ENCODE measurements at regions not wholly inside any gene's neighbourhood (a gene's known extent, or its start where the extent isn't known, plus 50 kb on each side); places are given as distances from the start of the nearest gene placed in this dataset.

DNA sequence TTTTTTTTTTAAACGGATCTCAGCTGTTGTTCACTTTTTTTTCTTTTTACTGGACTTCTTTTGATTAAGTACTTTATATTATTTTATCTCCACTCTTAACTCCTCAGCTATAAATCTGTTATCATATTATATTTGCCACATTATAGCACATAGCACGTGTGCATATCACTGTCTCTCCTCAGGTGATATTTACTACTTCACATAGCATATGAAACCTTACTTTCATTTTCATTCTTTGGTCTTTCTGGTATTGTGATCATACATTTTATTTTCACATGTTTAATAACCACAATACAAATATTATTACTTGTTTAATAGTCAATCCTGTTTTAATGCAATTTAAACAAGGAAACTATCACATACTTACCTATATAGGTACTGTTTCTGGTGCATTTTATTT lies 993.1 kb upstream of the TMEFF2 start:
- TF ChIP-seq, protein P1, sequence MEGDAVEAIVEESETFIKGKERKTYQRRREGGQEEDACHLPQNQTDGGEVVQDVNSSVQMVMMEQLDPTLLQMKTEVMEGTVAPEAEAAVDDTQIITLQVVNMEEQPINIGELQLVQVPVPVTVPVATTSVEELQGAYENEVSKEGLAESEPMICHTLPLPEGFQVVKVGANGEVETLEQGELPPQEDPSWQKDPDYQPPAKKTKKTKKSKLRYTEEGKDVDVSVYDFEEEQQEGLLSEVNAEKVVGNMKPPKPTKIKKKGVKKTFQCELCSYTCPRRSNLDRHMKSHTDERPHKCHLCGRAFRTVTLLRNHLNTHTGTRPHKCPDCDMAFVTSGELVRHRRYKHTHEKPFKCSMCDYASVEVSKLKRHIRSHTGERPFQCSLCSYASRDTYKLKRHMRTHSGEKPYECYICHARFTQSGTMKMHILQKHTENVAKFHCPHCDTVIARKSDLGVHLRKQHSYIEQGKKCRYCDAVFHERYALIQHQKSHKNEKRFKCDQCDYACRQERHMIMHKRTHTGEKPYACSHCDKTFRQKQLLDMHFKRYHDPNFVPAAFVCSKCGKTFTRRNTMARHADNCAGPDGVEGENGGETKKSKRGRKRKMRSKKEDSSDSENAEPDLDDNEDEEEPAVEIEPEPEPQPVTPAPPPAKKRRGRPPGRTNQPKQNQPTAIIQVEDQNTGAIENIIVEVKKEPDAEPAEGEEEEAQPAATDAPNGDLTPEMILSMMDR (CRISPR knock-in tag; IDR thresholded peaks at IDR 0.05) = no peak
- TF ChIP-seq, protein P2, sequence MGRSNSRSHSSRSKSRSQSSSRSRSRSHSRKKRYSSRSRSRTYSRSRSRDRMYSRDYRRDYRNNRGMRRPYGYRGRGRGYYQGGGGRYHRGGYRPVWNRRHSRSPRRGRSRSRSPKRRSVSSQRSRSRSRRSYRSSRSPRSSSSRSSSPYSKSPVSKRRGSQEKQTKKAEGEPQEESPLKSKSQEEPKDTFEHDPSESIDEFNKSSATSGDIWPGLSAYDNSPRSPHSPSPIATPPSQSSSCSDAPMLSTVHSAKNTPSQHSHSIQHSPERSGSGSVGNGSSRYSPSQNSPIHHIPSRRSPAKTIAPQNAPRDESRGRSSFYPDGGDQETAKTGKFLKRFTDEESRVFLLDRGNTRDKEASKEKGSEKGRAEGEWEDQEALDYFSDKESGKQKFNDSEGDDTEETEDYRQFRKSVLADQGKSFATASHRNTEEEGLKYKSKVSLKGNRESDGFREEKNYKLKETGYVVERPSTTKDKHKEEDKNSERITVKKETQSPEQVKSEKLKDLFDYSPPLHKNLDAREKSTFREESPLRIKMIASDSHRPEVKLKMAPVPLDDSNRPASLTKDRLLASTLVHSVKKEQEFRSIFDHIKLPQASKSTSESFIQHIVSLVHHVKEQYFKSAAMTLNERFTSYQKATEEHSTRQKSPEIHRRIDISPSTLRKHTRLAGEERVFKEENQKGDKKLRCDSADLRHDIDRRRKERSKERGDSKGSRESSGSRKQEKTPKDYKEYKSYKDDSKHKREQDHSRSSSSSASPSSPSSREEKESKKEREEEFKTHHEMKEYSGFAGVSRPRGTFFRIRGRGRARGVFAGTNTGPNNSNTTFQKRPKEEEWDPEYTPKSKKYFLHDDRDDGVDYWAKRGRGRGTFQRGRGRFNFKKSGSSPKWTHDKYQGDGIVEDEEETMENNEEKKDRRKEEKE (IDR thresholded peaks at IDR 0.05) = no peak
- TF ChIP-seq NR1H2 (CRISPR knock-in tag; IDR thresholded peaks at IDR 0.05; ENCODE audit: borderline replicate concordance, low read depth) (no peak), IRF2 (CRISPR knock-in tag; IDR thresholded peaks at IDR 0.05) (no peak), SCMH1 (CRISPR knock-in tag; IDR thresholded peaks at IDR 0.05; ENCODE audit: borderline replicate concordance) (no peak), ZNF274 (CRISPR knock-in tag; IDR thresholded peaks at IDR 0.05) (no peak), GABPA (IDR thresholded peaks at IDR 0.05; ENCODE audit: low read depth, low read length) (no peak), GABPA (CRISPR knock-in tag; IDR thresholded peaks at IDR 0.05; ENCODE audit: low read depth) (no peak), PHF20 (CRISPR knock-in tag; IDR thresholded peaks at IDR 0.05) (no peak), BRCA1 (CRISPR knock-in tag; IDR thresholded peaks at IDR 0.05) (no peak)
- TF ChIP-seq, protein P3, sequence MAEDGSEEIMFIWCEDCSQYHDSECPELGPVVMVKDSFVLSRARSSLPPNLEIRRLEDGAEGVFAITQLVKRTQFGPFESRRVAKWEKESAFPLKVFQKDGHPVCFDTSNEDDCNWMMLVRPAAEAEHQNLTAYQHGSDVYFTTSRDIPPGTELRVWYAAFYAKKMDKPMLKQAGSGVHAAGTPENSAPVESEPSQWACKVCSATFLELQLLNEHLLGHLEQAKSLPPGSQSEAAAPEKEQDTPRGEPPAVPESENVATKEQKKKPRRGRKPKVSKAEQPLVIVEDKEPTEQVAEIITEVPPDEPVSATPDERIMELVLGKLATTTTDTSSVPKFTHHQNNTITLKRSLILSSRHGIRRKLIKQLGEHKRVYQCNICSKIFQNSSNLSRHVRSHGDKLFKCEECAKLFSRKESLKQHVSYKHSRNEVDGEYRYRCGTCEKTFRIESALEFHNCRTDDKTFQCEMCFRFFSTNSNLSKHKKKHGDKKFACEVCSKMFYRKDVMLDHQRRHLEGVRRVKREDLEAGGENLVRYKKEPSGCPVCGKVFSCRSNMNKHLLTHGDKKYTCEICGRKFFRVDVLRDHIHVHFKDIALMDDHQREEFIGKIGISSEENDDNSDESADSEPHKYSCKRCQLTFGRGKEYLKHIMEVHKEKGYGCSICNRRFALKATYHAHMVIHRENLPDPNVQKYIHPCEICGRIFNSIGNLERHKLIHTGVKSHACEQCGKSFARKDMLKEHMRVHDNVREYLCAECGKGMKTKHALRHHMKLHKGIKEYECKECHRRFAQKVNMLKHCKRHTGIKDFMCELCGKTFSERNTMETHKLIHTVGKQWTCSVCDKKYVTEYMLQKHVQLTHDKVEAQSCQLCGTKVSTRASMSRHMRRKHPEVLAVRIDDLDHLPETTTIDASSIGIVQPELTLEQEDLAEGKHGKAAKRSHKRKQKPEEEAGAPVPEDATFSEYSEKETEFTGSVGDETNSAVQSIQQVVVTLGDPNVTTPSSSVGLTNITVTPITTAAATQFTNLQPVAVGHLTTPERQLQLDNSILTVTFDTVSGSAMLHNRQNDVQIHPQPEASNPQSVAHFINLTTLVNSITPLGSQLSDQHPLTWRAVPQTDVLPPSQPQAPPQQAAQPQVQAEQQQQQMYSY (CRISPR knock-in tag; IDR thresholded peaks at IDR 0.05) = no peak
- TF ChIP-seq, protein P4, sequence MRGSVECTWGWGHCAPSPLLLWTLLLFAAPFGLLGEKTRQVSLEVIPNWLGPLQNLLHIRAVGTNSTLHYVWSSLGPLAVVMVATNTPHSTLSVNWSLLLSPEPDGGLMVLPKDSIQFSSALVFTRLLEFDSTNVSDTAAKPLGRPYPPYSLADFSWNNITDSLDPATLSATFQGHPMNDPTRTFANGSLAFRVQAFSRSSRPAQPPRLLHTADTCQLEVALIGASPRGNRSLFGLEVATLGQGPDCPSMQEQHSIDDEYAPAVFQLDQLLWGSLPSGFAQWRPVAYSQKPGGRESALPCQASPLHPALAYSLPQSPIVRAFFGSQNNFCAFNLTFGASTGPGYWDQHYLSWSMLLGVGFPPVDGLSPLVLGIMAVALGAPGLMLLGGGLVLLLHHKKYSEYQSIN (CRISPR knock-in tag; IDR thresholded peaks at IDR 0.05; ENCODE audit: borderline replicate concordance) = no peak
